MM.1S (cell line): ENCODE measurements at regions not wholly inside any gene's neighbourhood (a gene's known extent, or its start where the extent isn't known, plus 50 kb on each side); places are given as distances from the start of the nearest gene placed in this dataset.
"Not testable (repeated sequence)": the region's sequence is repeated elsewhere in the genome, so short reads cannot be mapped to it uniquely, and the experiment has no call there.

ENCODE experiments used
- DNase-seq: peaks from one replicate; pipeline ENCODE4 v3.0.0-alpha.2; 2015
- H2AFZ ChIP-seq: fragments of 300-600 bp; sonication (generic); 2 replicates; pipeline ENCODE4 v1.6.0; 2016; ENCODE audit warnings: antibody characterized with exemption, low read length
- H3F3A ChIP-seq: fragments of 300-600 bp; sonication (generic); 2 replicates; pipeline ENCODE4 v1.6.1; 2016; ENCODE audit warnings: mild to moderate bottlenecking, antibody characterized with exemption, low read length, moderate library complexity, mixed read lengths; ENCODE audit not compliant: insufficient read depth
- H3K27ac ChIP-seq: fragments of 300-600 bp; sonication (generic); 2 replicates; pipeline ENCODE4 v1.5.1; 2016; ENCODE audit warnings: mild to moderate bottlenecking, low read length
- H3K27me3 ChIP-seq: fragments of 300-600 bp; sonication (generic); replicated peaks from 2 replicates; pipeline ENCODE4 v1.6.0; 2016; ENCODE audit warnings: low read length; ENCODE audit not compliant: insufficient read depth
- H3K36me3 ChIP-seq: fragments of 300-600 bp; sonication (generic); replicated peaks from 2 replicates; pipeline ENCODE4 v1.6.1; 2016; ENCODE audit warnings: mild to moderate bottlenecking, low read length, mixed read lengths; ENCODE audit not compliant: insufficient read depth
- H3K4me1 ChIP-seq: fragments of 300-600 bp; sonication (generic); 2 replicates; pipeline ENCODE4 v1.6.1; 2016; ENCODE audit warnings: low read length, mixed read lengths
- H3K4me2 ChIP-seq: fragments of 300-600 bp; sonication (generic); 2 replicates; pipeline ENCODE4 v1.6.0; 2016; ENCODE audit warnings: low read depth, low read length
- H3K4me3 ChIP-seq: fragments of 300-600 bp; sonication (generic); 2 replicates; pipeline ENCODE4 v1.5.1; 2016; ENCODE audit warnings: low read length, mixed read lengths
- H3K79me2 ChIP-seq: fragments of 300-600 bp; sonication (generic); 2 replicates; pipeline ENCODE4 v1.6.1; 2016; ENCODE audit warnings: mixed run types, low read length, mixed read lengths
- H3K9ac ChIP-seq: fragments of 300-600 bp; sonication (generic); 2 replicates; pipeline ENCODE4 v1.6.1; 2016; ENCODE audit warnings: low read length, mixed read lengths
- H3K9me2 ChIP-seq: fragments of 300-600 bp; sonication (generic); replicated peaks from 2 replicates; pipeline ENCODE4 v1.6.1; 2016; ENCODE audit warnings: mild to moderate bottlenecking, low read length, mixed read lengths; ENCODE audit not compliant: insufficient read depth
- H3K9me3 ChIP-seq: fragments of 300-600 bp; sonication (generic); replicated peaks from 2 replicates; pipeline ENCODE4 v1.6.1; 2016; ENCODE audit warnings: mild to moderate bottlenecking, low read length, mixed read lengths; ENCODE audit not compliant: insufficient read depth
- H4K20me1 ChIP-seq: fragments of 300-600 bp; sonication (generic); 2 replicates; pipeline ENCODE4 v1.6.1; 2016; ENCODE audit warnings: mild to moderate bottlenecking, low read length, moderate library complexity, mixed read lengths; ENCODE audit not compliant: insufficient read depth
- CTCF ChIP-seq: fragments of 300-600 bp; sonication (generic); IDR thresholded peaks from 2 replicates; pipeline ENCODE4 v1.5.1; 2016; ENCODE audit warnings: antibody characterized with exemption, low read length, mixed read lengths
- EZH2 ChIP-seq: fragments of 300-600 bp; sonication (generic); optimal IDR thresholded peaks from 2 replicates; pipeline ENCODE3; 2017; ENCODE audit warnings: low read depth, mild to moderate bottlenecking, antibody characterized with exemption, low read length, mixed read lengths
- EZH2phosphoT487 ChIP-seq: fragments of 300-600 bp; sonication (generic); IDR thresholded peaks from 2 replicates; pipeline ENCODE4 v1.6.1; 2018; ENCODE audit warnings: antibody characterized with exemption, low read length

GRCh38 chr3:39639344-39640236 lies 169.8 kb upstream of the MYRIP start:
- Histone ChIP-seq H3K9me2 (no peaks in the 10 kb centered on the region), H3K4me1 (no peaks in the 10 kb centered on the region), H3K9ac (no peak overlapping the region), H3F3A (no peaks in the 10 kb centered on the region), H3K79me2 (no peaks in the 10 kb centered on the region), H3K9me3 (no peaks in the 10 kb centered on the region), H3K4me3 (no peak overlapping the region), H2AFZ (no peak overlapping the region), H4K20me1 (no peaks in the 10 kb centered on the region), H3K4me2 (no peak overlapping the region), H3K36me3 (no peaks in the 10 kb centered on the region), H3K27me3 (no peaks in the 10 kb centered on the region), H3K27ac (no peak overlapping the region)
- no peak for TF ChIP-seq CTCF
- no peak for TF ChIP-seq EZH2
- TF ChIP-seq EZH2phosphoT487: no peak
- no peak for DNase-seq

GRCh38 chr3:39641274-39641673 lies 168.1 kb upstream of the MYRIP start:
- Histone ChIP-seq H3K27ac (no peak overlapping the region), H3K4me2 (no peak overlapping the region), H3K9me3 (no peaks in the 10 kb centered on the region), H2AFZ (no peak overlapping the region), H3K9ac (no peak overlapping the region), H4K20me1 (no peaks in the 10 kb centered on the region), H3K36me3 (no peaks in the 10 kb centered on the region), H3K4me3 (no peak overlapping the region), H3F3A (no peaks in the 10 kb centered on the region), H3K79me2 (no peaks in the 10 kb centered on the region), H3K27me3 (no peaks in the 10 kb centered on the region), H3K9me2 (no peaks in the 10 kb centered on the region), H3K4me1 (no peaks in the 10 kb centered on the region)
- DNase-seq: no peak
- TF ChIP-seq CTCF (no peak), EZH2phosphoT487 (no peak), EZH2 (no peak)

DNA sequence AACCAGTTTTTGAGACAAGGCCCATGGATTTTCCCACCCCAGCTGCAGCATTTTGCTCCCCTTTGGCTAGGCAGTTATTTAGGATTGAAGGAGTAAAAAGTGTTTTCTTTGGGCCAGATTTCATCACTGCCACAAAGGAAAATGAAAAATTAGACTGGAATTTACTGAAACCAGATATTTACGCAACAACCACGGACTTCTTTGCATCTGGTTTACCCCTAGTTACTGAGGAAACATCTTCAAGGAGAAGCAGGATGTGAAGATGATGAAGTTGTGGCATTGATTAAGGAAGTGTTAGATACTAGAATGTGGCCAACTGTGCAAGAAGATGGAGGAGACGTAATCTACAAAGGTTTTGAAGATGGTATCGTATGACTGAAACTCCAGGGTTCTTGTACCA lies 165.2 kb upstream of the MYRIP start:
- Histone ChIP-seq H4K20me1 (no peaks in the 10 kb centered on the region), H3K9me3 (no peaks in the 10 kb centered on the region), H3K4me1 (no peaks in the 10 kb centered on the region), H3K36me3 (no peaks in the 10 kb centered on the region), H3F3A (no peaks in the 10 kb centered on the region), H3K4me2 (no peak overlapping the region), H3K27ac (no peak overlapping the region), H3K9ac (no peak overlapping the region), H3K79me2 (no peaks in the 10 kb centered on the region), H3K4me3 (no peak overlapping the region), H3K27me3 (no peaks in the 10 kb centered on the region), H2AFZ (no peak overlapping the region), H3K9me2 (no peaks in the 10 kb centered on the region)
- TF ChIP-seq EZH2 (no peak), EZH2phosphoT487 (no peak), CTCF (no peak)
- DNase-seq: no peak

GRCh38 chr3:39651256-39651655 lies 158.2 kb upstream of the MYRIP start:
- H3K9me3 ChIP-seq, H3K27me3 ChIP-seq, H3K79me2 ChIP-seq, H3K36me3 ChIP-seq, H3K27ac ChIP-seq, DNase-seq, H3K4me2 ChIP-seq, H3F3A ChIP-seq, H3K4me3 ChIP-seq, H3K4me1 ChIP-seq, H3K9ac ChIP-seq, H3K9me2 ChIP-seq, H2AFZ ChIP-seq, H4K20me1 ChIP-seq: not testable (repeated sequence)
